HUES6 (cell line): ENCODE measurements at regions not wholly inside any gene's neighbourhood (a gene's known extent, or its start where the extent isn't known, plus 50 kb on each side); places are given as distances from the start of the nearest gene placed in this dataset.

Experiments used
- H3K27ac ChIP-seq: 2 replicates; pipeline ENCODE4 v1.7.0; 2013; ENCODE audit warnings: low read depth, mild to moderate bottlenecking, low read length, inconsistent platforms
- H3K27me3 ChIP-seq: 2 replicates; pipeline ENCODE4 v1.6.1; 2013; ENCODE audit warnings: low read length; ENCODE audit not compliant: control insufficient read depth, insufficient read depth
- H3K36me3 ChIP-seq: 2 replicates; pipeline ENCODE4 v1.6.1; 2013; ENCODE audit warnings: low read length; ENCODE audit not compliant: control insufficient read depth, insufficient read depth
- H3K4me1 ChIP-seq: 2 replicates; pipeline ENCODE4 v1.6.1; 2013; ENCODE audit warnings: low read length; ENCODE audit not compliant: control insufficient read depth, insufficient read depth
- H3K4me3 ChIP-seq: 2 replicates; pipeline ENCODE4 v1.5.1; 2013; ENCODE audit warnings: low read depth, low read length
- H3K9ac ChIP-seq: one replicate; pipeline ENCODE4 v1.6.1; 2013; ENCODE audit warnings: mild to moderate bottlenecking, low read length
- H3K9me3 ChIP-seq: 2 replicates; pipeline ENCODE4 v1.6.1; 2013; ENCODE audit warnings: low read depth, low read length; ENCODE audit not compliant: control insufficient read depth, insufficient read depth

DNA sequence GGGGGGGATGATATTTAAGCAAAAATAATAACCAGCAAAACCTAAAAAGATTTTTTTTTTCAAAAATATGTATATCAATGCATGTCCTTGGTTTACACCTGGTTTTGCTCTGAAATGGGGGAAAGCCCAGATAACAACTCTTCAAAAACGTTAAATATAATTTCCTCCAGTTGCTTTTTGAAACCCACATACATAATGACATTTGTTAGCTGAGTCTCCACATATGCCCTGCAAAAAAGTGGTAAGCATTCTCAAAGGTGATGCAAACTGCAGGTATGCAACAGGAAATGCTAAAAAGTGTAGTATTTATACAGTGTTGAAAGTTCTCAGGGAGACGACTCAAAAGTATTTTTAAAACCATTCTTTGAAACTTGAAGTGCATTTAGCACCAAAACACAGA is 258.6 kb downstream of the ZEB2 start:
- Histone ChIP-seq H3K4me3 (no peak overlapping the region), H3K4me1 (no peaks in the 10 kb centered on the region; the same call in 1 of the 2 replicates), H3K27ac (no peak overlapping the region), H3K27me3 (no peaks in the 10 kb centered on the region), H3K9ac (no peak overlapping the region), H3K36me3 (no peaks in the 10 kb centered on the region), H3K9me3 (peaks cover 22% of the 10 kb centered on the region)

DNA sequence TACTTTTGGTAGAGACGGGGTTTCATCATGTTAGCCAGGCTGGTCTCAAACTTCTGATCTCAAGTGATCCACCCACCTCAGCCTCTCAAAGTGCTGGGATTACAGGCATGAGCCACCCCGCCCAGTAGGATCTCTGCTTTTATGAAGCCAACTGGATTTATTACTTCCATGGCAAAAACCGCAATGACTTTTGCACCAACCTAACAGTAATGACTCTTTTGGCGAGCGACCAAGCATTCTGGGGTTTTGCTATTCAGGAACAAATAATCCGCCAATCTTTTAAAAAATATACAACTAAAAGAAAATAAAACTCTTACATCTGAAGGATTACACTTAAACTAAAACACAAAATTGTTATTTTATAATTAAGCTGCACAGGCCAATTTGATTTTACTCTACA is 260.6 kb downstream of the ZEB2 start:
- no peak overlapping the region for H3K27ac ChIP-seq
- no peaks in the 10 kb centered on the region for H3K27me3 ChIP-seq
- no peak overlapping the region for H3K9ac ChIP-seq
- H3K4me1 ChIP-seq, result no peaks in the 10 kb centered on the region; the same call in 1 of the 2 replicates
- H3K9me3 ChIP-seq, result peaks cover 40% of the 10 kb centered on the region
- H3K36me3 ChIP-seq, result peaks cover 4% of the 10 kb centered on the region
- H3K4me3 ChIP-seq, result no peak overlapping the region

DNA sequence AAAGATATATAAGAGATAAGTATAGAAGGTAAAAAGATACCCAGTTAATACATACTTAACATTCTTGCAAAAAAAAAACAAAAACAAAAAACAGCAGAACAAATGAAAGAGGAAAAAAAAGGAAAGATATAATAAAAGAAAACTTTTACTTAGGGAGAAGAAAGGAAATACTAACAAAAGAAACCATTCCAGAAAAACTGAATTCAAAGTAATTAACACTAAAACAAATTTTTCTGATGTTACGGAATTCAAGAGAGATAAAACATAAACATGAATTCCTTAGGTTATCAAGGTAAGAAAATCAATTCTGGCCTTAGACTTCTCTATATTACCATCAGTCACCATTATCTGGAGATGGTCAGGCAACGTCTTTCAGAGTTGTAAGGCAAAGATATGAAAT is 261.8 kb downstream of the ZEB2 start:
- H3K27ac ChIP-seq, result no peak overlapping the region
- no peaks in the 10 kb centered on the region for H3K27me3 ChIP-seq
- H3K4me1 ChIP-seq, result no peaks in the 10 kb centered on the region; the same call in 1 of the 2 replicates
- H3K9me3 ChIP-seq, result peaks cover 50% of the 10 kb centered on the region
- no peak overlapping the region for H3K9ac ChIP-seq
- H3K4me3 ChIP-seq, result no peak overlapping the region
- H3K36me3 ChIP-seq, result peaks cover 4% of the 10 kb centered on the region

DNA sequence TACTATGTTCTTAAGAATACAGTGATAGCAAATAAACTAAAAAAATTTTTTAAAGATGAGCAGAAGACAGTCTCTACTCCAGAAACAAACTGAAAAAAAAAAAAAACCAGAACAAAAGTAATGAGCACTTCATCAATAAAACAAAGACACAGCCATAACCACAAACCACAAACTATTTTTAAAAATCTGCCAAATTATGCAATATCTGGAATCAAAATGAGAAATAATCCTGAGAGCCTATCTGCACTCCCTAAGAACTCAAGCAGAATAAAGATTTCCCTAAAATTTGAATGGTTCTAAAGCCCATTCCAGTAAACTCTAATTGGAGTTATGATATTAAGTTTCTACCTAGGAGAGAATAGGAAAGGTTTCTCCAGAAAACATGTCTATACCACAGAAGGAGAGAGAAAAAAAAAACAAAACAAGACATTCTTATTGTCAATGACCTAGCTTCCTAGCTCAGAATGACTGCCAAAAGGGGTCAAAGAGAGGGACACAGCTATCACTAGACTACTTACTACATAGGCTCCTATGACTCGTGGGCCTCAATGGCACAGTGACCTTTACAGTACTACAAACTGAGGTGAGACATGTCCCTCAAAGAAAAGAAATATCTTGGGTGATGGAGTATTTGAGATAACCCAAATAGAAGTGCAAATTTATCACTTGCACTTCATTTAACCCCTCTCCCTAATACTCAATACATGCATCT is 262.8 kb downstream of the ZEB2 start:
- Histone ChIP-seq H3K36me3 (peaks cover 4% of the 10 kb centered on the region), H3K9me3 (peaks cover 59% of the 10 kb centered on the region), H3K4me1 (no peaks in the 10 kb centered on the region; the same call in 1 of the 2 replicates), H3K9ac (no peak overlapping the region), H3K4me3 (no peak overlapping the region), H3K27me3 (no peaks in the 10 kb centered on the region), H3K27ac (no peak overlapping the region)

DNA sequence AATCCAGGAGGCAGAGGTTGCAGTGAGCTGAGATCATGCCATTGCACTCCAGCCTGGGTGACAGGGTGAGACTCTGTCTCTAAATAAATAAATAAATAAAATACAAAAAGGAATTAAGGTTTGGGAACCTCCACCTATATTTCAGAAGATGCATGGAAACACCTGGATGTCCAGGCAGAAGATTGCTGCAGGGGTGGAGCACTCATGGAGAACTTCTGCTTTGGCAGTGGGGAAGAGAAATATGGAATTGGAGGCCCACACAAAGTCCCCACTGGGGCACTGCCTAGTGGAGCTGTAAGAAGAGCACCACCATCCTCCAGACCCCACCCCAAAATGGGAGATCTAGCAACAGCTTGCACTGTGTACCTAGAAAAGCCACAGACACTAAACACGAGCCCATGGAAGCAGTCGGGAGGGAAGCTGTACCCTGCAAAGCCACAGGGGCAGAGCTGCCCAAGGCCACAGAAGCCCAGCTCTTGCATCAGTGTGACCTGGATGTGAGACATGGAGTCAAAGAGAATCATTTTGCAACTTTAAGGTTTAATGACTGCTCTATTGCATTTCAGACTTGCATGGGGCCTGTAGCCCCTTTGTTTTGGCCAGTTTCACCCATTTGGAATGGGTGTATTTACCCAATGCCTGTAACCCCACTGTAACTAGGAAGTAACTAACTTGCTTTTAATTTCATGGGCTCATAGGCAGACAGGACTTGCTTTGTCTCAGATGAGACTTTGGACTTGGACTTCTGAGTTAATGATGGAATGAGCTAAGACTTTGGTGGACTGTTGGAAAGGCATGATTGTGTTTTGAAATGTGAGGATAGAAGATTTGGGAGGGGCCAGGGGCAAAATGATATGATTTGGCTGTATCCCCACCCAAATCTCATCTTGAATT is 265.3 kb downstream of the ZEB2 start:
- Histone ChIP-seq H3K27me3 (no peaks in the 10 kb centered on the region), H3K36me3 (peaks cover 4% of the 10 kb centered on the region), H3K4me3 (no peak overlapping the region), H3K9ac (no peak overlapping the region), H3K4me1 (no peaks in the 10 kb centered on the region), H3K9me3 (peaks cover 66% of the 10 kb centered on the region), H3K27ac (no peak overlapping the region)

DNA sequence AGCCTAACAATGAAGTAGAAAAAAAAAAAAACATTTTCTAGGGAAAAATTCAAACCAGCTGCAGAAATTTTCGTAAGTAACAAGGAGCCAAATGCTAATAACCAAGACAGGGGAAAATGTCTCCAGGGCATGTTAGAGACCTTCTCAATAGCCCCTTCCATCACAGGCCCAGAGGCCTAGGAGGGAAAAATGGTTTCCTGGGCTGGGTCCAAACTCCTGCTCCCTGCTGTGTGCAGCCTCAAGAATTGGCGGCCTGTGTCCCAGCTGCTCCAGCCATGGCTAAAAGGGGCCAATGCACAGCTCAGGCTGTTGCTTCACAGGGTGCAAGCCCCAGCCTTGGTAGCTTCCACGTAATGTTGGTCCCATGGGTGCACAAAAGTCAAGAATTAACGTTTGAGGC is 266.2 kb downstream of the ZEB2 start:
- H3K36me3 ChIP-seq, result peaks cover 4% of the 10 kb centered on the region
- no peaks in the 10 kb centered on the region for H3K27me3 ChIP-seq
- no peak overlapping the region for H3K4me3 ChIP-seq
- peaks cover 60% of the 10 kb centered on the region for H3K9me3 ChIP-seq
- no peaks in the 10 kb centered on the region for H3K4me1 ChIP-seq
- H3K27ac ChIP-seq, result no peak overlapping the region
- no peak overlapping the region for H3K9ac ChIP-seq

DNA sequence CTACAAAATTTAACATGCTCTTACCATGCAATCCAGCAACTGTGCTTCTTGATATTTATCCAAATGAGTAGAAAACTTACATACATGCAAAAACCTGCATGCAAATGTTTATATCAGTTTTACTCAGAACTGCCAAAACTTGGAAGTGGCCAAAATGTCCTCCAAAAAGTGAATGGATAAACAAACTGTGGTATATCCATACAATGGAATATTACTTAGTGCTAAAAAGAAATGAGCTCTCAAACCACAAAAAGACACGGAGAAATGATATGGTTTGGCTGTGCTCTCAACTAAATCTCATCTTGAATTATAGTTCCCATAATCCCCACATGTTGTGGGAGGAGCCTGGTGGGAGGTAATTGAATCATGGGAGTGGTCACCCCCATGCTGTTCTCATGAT is 267.2 kb downstream of the ZEB2 start:
- Histone ChIP-seq H3K9ac (no peak overlapping the region), H3K27me3 (no peaks in the 10 kb centered on the region), H3K9me3 (peaks cover 53% of the 10 kb centered on the region), H3K4me3 (no peak overlapping the region), H3K4me1 (no peaks in the 10 kb centered on the region; the same call in 1 of the 2 replicates), H3K36me3 (peaks cover 4% of the 10 kb centered on the region), H3K27ac (no peak overlapping the region)

DNA sequence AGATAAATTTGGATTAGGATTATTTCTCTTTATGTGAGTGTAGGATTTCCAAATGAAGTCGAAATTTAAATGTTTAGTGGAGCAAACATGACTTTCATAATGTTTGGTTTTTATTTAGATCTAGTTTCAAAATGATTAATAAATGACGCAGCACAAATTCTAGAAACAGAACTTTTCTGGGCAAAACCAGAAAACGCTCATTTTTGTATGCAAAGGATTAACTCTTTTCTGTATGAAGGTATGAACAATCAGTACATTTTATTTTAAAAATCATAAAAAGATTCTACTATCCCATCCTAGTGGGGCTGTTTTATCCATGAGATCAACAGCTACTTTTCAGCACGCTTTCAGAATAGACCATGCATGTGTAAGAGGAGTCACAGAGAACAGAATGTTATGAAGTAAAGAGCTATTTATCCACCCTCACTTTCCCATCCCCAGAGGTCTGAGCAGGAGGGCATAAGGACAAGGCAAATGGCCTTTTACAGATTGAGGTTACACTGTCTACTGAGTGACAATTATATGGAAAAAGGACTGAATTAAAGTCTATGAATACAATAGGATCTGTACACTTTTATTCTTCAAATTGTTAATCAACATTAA is 270.8 kb downstream of the ZEB2 start:
- H3K4me3 ChIP-seq, result no peak overlapping the region
- H3K4me1 ChIP-seq, result peaks cover 2% of the 10 kb centered on the region
- no peaks in the 10 kb centered on the region for H3K36me3 ChIP-seq
- H3K27ac ChIP-seq, result no peak overlapping the region
- H3K27me3 ChIP-seq, result no peaks in the 10 kb centered on the region
- H3K9ac ChIP-seq, result no peak overlapping the region
- H3K9me3 ChIP-seq, result peaks cover 25% of the 10 kb centered on the region

DNA sequence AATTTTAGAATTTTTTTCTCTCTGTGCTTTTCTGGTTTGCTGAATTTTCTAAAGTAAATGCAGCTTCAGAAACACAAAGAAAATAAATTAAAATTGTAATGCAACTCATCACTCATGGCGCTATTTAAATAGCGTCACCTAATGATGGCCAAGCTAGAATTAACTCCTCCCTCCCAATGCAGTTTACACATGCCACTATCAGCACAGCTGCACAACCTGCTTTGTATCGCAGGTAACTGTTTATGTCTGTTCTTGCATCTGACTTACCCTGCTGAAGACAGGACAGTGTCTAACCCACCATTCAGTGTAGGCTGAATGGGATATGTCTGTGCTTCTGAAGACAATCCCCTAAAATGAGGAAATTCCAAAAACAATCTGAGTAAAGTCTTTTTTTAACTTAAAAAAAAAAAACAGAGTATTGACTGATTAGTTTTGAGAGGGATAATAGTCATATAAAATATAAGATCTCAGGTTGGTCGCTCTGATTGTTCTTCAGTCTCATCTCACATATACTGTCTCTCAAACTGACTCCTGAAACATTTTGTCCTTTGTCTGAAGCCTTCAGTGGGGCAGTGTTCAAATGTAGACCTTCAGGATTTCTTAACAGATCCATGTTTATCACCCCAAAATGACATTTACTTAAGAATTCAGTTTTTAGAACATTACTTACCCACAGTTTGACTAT is 271.4 kb downstream of the ZEB2 start:
- H3K4me1 ChIP-seq, result peaks cover 4% of the 10 kb centered on the region
- H3K27ac ChIP-seq, result no peak overlapping the region
- no peak overlapping the region for H3K4me3 ChIP-seq
- H3K36me3 ChIP-seq, result no peaks in the 10 kb centered on the region
- no peak overlapping the region for H3K9ac ChIP-seq
- H3K9me3 ChIP-seq, result peaks cover 20% of the 10 kb centered on the region
- no peaks in the 10 kb centered on the region for H3K27me3 ChIP-seq

DNA sequence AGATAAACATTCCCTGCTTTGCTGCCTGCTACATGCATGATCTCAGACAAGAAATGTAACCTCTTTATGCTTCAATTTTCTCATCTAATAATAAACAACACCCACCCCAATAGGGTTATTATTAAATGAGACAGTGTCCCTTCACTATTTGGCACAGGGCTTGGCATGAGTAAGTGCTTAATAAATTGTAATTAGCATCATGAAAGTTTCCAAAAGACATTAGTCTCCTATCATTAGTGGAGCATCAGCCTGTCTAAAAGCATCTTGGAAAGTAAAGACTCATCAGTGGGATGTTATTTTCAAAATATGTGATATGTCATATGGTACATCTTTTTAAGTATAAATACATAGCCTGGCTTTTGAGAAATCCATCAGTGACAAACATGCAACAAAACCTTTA is 275.0 kb downstream of the ZEB2 start:
- H3K27ac ChIP-seq, result no peak overlapping the region
- no peaks in the 10 kb centered on the region for H3K27me3 ChIP-seq
- no peaks in the 10 kb centered on the region for H3K36me3 ChIP-seq
- no peak overlapping the region for H3K4me3 ChIP-seq
- H3K4me1 ChIP-seq, result peaks cover 20% of the 10 kb centered on the region
- no peak overlapping the region for H3K9ac ChIP-seq
- H3K9me3 ChIP-seq, result no peaks in the 10 kb centered on the region
